AG04449 (cell line): ENCODE measurements at regions not wholly inside any gene's neighbourhood (a gene's known extent, or its start where the extent isn't known, plus 50 kb on each side); places are given as distances from the start of the nearest gene placed in this dataset.

ENCODE experiments used
- CTCF ChIA-PET: fragments of 350-600 bp; formaldehyde crosslinking; extraction: SDS; loops from one replicate; lab custom pipeline; 2021; ENCODE audit warnings: antibody characterized with exemption; lab: Yijun Ruan, JAX
- POLR2A ChIA-PET: fragments of 400-600, 350-600 bp; formaldehyde crosslinking; extraction: SDS; loops from one replicate; lab custom pipeline; 2020; ENCODE audit warnings: antibody characterized with exemption, inconsistent platforms; lab: Yijun Ruan, JAX
- DNase-seq: peaks from one replicate; pipeline ENCODE4 v3.0.0-alpha.2; 2010; ENCODE audit warnings: low read depth, low spot score
- H3K4me3 ChIP-seq: 2 replicates; pipeline ENCODE4 v1.5.1; 2011; ENCODE audit warnings: low read depth, mild to moderate bottlenecking, control low read depth, low read length
- TF ChIP-seq, protein P1 (sequence below): IDR thresholded peaks from one replicate; pipeline ENCODE4 v1.5.1; 2011; ENCODE audit warnings: mild to moderate bottlenecking, moderate library complexity, low read length, control low read depth, inconsistent platforms; ENCODE audit not compliant: insufficient read depth; ENCODE audit errors: missing control alignments

DNA sequence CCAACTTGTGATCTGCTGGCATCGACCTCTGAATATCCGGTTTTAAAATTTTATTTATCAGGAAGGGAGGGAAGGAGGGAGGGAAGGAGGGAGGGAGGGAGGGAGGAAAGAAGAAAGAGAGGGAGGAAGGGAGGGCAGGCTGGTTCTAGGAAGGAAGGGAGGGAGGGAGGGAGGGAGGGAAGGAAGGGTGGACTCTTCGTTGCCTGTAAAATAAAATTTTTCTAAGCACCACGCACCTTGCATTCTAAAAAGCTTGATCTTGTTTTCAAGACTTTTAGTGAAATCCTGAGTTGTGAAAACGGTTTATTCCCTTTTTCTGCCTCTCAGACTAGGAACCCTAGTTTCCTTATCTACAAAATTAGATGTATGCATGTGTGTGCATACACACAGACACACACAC lies 101.7 kb upstream of the RAP2B start:
- TF ChIP-seq, protein P1, sequence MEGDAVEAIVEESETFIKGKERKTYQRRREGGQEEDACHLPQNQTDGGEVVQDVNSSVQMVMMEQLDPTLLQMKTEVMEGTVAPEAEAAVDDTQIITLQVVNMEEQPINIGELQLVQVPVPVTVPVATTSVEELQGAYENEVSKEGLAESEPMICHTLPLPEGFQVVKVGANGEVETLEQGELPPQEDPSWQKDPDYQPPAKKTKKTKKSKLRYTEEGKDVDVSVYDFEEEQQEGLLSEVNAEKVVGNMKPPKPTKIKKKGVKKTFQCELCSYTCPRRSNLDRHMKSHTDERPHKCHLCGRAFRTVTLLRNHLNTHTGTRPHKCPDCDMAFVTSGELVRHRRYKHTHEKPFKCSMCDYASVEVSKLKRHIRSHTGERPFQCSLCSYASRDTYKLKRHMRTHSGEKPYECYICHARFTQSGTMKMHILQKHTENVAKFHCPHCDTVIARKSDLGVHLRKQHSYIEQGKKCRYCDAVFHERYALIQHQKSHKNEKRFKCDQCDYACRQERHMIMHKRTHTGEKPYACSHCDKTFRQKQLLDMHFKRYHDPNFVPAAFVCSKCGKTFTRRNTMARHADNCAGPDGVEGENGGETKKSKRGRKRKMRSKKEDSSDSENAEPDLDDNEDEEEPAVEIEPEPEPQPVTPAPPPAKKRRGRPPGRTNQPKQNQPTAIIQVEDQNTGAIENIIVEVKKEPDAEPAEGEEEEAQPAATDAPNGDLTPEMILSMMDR: no peak
- H3K4me3 ChIP-seq: no peak overlapping the region
- ChIA-PET CTCF (no interaction called here), POLR2A (no interaction called here)
- DNase-seq: no peak

- ChIA-PET CTCF (no interaction called here), POLR2A (no interaction called here)
- H3K4me3 ChIP-seq: no peak overlapping the region
- no peak for DNase-seq
- TF ChIP-seq, protein P1: no peak
These were observed 100.0 kb upstream of the RAP2B start for GRCh38 chr3:153061938-153062528.

- no peak overlapping the region for H3K4me3 ChIP-seq
- POLR2A ChIA-PET: no interaction called here
- CTCF ChIA-PET: no interaction called here
- TF ChIP-seq, protein P1: no peak
- no peak for DNase-seq
These were observed 98.7 kb upstream of the RAP2B start for GRCh38 chr3:153063337-153063736.

GRCh38 chr3:153066983-153067382 lies 95.0 kb upstream of the RAP2B start:
- DNase-seq: no peak
- ChIA-PET POLR2A (no interaction called here), CTCF (no interaction called here)
- H3K4me3 ChIP-seq: no peak overlapping the region
- TF ChIP-seq, protein P1: no peak

DNA sequence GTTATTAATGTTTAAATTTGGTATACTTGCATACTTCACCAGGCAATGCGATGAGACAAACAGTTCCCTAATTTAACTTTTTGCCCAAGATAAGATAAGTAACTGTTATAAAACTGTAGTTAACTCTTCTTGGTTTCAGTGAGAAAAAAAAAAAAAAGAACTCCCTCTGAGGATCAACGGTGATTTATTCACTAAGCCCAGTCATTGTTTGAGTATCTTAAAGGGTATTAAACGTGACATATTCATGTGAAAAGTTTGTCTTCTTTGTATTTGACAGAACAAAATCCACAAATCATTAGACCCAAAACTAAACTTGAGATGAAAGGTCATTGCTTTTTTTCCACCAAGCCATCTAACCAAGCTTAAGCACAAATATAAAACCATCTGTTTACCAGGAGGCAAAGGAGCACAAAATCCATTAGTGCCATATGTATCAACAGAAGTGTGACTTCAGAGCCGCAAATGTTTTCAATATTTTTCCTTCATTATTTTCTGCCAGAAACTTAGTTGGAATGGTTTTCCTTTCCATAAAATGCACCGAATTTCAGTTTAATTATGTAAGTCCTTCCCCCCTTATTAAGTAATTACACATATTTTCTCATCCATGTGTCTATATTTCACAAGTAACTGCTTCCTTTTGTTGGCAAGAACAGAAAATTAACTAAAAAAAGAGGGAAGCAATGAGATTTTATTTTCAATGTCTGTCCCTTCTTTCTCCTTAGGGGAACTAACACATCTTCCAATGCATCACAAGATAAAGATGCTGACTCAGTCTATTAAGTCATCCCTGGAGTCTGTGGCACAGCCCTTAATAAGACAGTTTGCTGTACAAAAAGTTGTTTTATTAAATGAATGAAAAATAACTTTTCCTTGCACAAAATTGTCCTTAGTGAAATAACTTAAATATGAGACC lies 92.2 kb upstream of the RAP2B start:
- DNase-seq: no peak
- CTCF ChIA-PET: interaction anchor here (1.1 kb wide), 1 partner anchor 27 kb away, joined by 3 read pairs; no protein-coding TSS in a partner anchor
- TF ChIP-seq, protein P1: no peak
- POLR2A ChIA-PET: no interaction called here
- no peak overlapping the region for H3K4me3 ChIP-seq

DNA sequence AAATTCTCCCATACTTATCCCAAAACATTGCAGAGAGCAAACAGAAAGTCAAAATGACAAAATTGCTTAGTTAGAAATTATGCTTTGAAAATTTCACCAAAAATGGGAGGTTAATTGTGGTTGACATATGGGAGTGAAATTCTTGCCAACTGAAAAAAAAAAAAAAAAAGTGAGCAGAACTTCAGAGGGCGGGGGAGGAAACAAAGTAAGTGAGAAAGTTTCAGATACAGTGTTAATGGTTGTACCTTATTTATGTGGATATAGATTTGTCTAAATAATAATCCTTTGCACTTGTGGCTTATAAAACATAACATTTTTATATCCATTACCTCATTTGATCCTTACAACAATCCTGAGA lies 91.5 kb upstream of the RAP2B start:
- ChIA-PET POLR2A (no interaction called here), CTCF (no interaction called here)
- no peak overlapping the region for H3K4me3 ChIP-seq
- TF ChIP-seq, protein P1: no peak
- DNase-seq: no peak
